HEK293T (cell line): ENCODE measurements at regions not wholly inside any gene's neighbourhood (a gene's known extent, or its start where the extent isn't known, plus 50 kb on each side); places are given as distances from the start of the nearest gene placed in this dataset.

Experiments
- CTCF ChIA-PET: fragments of 350-600 bp; formaldehyde crosslinking; extraction: SDS; loops from one replicate; lab custom pipeline; 2021; ENCODE audit warnings: antibody characterized with exemption, inconsistent platforms; lab: Yijun Ruan, JAX
- POLR2A ChIA-PET: fragments of 350-600 bp; formaldehyde crosslinking; extraction: SDS; loops from one replicate; lab custom pipeline; 2020; ENCODE audit warnings: antibody characterized with exemption, inconsistent platforms; lab: Yijun Ruan, JAX
- DNase-seq: peaks from one replicate; pipeline ENCODE4 v3.0.0; 2012; ENCODE audit warnings: mixed read lengths; ENCODE audit errors: extremely low spot score
- ARNT ChIP-seq: fragments of 450-650 bp; IDR thresholded peaks from 2 replicates; pipeline ENCODE4 v1.6.1; 2017; ENCODE audit warnings: mild to moderate bottlenecking
- BHLHE40 ChIP-seq: fragments of 450-650 bp; IDR thresholded peaks from 2 replicates; pipeline ENCODE4 v1.6.1; 2016; ENCODE audit warnings: mild to moderate bottlenecking, moderate library complexity, borderline replicate concordance
- CTBP1 ChIP-seq: fragments of 450-650 bp; IDR thresholded peaks from 2 replicates; pipeline ENCODE4 v1.6.1; 2016; ENCODE audit warnings: borderline replicate concordance
- ELF4 ChIP-seq: fragments of 450-650 bp; IDR thresholded peaks from 2 replicates; pipeline ENCODE4 v1.6.1; 2017; ENCODE audit warnings: antibody characterized with exemption
- FOXA1 ChIP-seq: fragments of 450-650 bp; IDR thresholded peaks from 2 replicates; pipeline ENCODE4 v1.6.1; 2016; ENCODE audit warnings: mild to moderate bottlenecking
- FOXK2 ChIP-seq: fragments of 450-650 bp; IDR thresholded peaks from 2 replicates; pipeline ENCODE4 v1.6.1; 2016; ENCODE audit warnings: mild to moderate bottlenecking
- FOXM1 ChIP-seq: fragments of 450-650 bp; IDR thresholded peaks from 2 replicates; pipeline ENCODE4 v1.6.1; 2017; ENCODE audit warnings: mild to moderate bottlenecking, borderline replicate concordance
- HDGF ChIP-seq: fragments of 450-650 bp; IDR thresholded peaks from 2 replicates; pipeline ENCODE4 v1.6.1; 2017; ENCODE audit warnings: antibody characterized with exemption, borderline replicate concordance
- L3MBTL2 ChIP-seq: fragments of 450-650 bp; conservative IDR thresholded peaks from 2 replicates; pipeline ENCODE4 v1.6.1; 2016; ENCODE audit warnings: mild to moderate bottlenecking
- LEF1 ChIP-seq: fragments of 450-650 bp; IDR thresholded peaks from 2 replicates; pipeline ENCODE4 v1.6.1; 2017; ENCODE audit warnings: mild to moderate bottlenecking, borderline replicate concordance
- NFRKB ChIP-seq: fragments of 450-650 bp; IDR thresholded peaks from 2 replicates; pipeline ENCODE4 v1.6.1; 2016; ENCODE audit warnings: mild to moderate bottlenecking, moderate library complexity
- SP1 ChIP-seq: fragments of 450-650 bp; IDR thresholded peaks from 2 replicates; pipeline ENCODE4 v1.6.1; 2017
- SUZ12 ChIP-seq: fragments of 450-650 bp; IDR thresholded peaks from 2 replicates; pipeline ENCODE4 v1.6.1; 2016; ENCODE audit warnings: mild to moderate bottlenecking
- TARDBP ChIP-seq: fragments of 450-650 bp; IDR thresholded peaks from 2 replicates; pipeline ENCODE4 v1.6.1; 2016
- ZNF384 ChIP-seq: fragments of 450-650 bp; IDR thresholded peaks from 2 replicates; pipeline ENCODE4 v1.6.1; 2016
- TF ChIP-seq, protein P1 (sequence below): fragments of 450-650 bp; IDR thresholded peaks from 2 replicates; pipeline ENCODE4 v1.6.1; 2016

- DNase-seq, result no peak
- TF ChIP-seq SUZ12 (no peak), SP1 (no peak), CTBP1 (no peak), FOXA1 (no peak), HDGF (no peak)
- CTCF ChIA-PET, result no interaction called here
- POLR2A ChIA-PET, result no interaction called here
Measured at GRCh38 chrX:6885396-6885795, 262.1 kb upstream of the STS start.

DNA sequence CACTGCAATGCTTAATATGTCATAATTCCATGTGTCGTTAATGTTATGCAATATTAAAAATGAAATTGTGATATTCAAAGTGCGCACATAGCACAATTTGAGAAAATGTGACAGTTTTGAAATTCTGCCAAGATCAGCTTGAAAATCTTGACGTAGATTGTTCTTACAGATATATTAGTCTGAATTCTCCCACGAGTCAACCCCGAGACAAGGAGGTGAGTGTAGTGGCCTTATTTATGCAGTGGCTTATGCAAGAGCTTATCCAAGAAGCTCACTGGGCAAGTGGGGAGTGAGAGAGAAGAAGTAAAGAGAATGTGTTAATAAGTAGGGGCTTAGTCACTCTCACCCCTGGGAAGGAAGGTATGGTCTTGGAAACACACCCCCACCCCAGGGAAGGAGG is 286.1 kb upstream of the STS start:
- CTCF ChIA-PET, result no interaction called here
- no peak for DNase-seq
- POLR2A ChIA-PET, result no interaction called here
- TF ChIP-seq FOXM1 (no peak), SUZ12 (no peak), FOXK2 (no peak), BHLHE40 (no peak), TARDBP (no peak), ELF4 (no peak), FOXA1 (no peak), ARNT (no peak), HDGF (no peak), SP1 (no peak), L3MBTL2 (no peak)
- TF ChIP-seq, protein P1, sequence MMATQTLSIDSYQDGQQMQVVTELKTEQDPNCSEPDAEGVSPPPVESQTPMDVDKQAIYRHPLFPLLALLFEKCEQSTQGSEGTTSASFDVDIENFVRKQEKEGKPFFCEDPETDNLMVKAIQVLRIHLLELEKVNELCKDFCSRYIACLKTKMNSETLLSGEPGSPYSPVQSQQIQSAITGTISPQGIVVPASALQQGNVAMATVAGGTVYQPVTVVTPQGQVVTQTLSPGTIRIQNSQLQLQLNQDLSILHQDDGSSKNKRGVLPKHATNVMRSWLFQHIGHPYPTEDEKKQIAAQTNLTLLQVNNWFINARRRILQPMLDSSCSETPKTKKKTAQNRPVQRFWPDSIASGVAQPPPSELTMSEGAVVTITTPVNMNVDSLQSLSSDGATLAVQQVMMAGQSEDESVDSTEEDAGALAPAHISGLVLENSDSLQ, result no peak

DNA sequence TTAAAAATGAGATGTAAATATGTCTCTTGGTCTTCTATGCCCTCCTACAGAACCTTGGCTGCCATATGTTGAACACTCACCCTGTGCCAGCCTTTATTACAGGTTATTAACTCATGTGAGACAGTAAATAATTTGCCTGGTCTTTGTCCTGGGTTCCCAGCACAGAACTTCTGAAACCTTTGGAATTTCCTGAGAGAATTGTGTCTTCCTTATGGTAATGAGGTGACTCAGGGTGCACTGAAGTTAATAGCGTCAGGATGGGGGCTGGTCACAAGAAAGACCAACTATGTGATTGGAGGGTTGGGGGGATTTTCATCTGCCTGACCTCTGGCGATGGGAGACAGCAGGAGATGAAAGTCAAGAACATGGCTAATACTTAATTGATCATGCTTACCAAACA is 289.8 kb upstream of the STS start:
- CTCF ChIA-PET, result no interaction called here
- POLR2A ChIA-PET, result no interaction called here
- no peak for TF ChIP-seq CTBP1
- no peak for TF ChIP-seq ZNF384
- no peak for TF ChIP-seq FOXA1
- TF ChIP-seq HDGF, result no peak
- TF ChIP-seq LEF1, result no peak
- no peak for TF ChIP-seq BHLHE40
- no peak for TF ChIP-seq ARNT
- no peak for TF ChIP-seq SUZ12
- TF ChIP-seq FOXK2, result no peak
- TF ChIP-seq TARDBP, result no peak
- TF ChIP-seq L3MBTL2, result no peak
- DNase-seq, result no peak

GRCh38 chrX:6856471-6856870 is 291.0 kb upstream of the STS start:
- no peak for TF ChIP-seq L3MBTL2
- no peak for TF ChIP-seq TARDBP
- no peak for TF ChIP-seq NFRKB
- DNase-seq, result no peak
- ChIA-PET CTCF (no interaction called here), POLR2A (no interaction called here)

- CTCF ChIA-PET, result interaction anchor here (0.6 kb wide), 1 partner anchor 10 kb away, joined by 4 read pairs; no protein-coding TSS in a partner anchor
- POLR2A ChIA-PET, result no interaction called here
- no peak for DNase-seq
- TF ChIP-seq ELF4 (no peak), HDGF (no peak)
Measured at GRCh38 chrX:6852869-6853268, 294.6 kb upstream of the STS start.

DNA sequence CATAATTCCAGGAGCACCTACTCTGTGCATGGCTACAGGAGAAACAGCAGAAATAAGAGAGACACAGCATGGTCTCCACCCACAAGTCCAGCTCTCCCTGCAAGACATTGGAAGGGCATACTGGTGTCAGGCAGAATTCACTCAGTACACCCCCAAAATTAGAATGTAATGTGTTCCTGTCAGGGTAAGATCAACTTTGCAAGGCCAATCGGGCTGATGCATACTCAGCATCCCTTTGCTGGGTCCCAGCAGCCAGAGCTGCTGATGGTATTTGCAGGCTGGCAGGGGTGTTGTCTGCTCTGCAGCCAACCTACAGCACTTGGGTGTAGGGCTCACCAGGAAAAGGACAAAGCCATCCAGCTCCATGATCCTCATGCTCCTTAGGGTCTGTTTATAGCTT is 295.4 kb upstream of the STS start:
- ChIA-PET CTCF (no interaction called here), POLR2A (no interaction called here)
- no peak for DNase-seq
- TF ChIP-seq SUZ12 (no peak), TARDBP (no peak), LEF1 (no peak), CTBP1 (no peak), FOXM1 (no peak), BHLHE40 (no peak), ELF4 (no peak), ARNT (no peak), FOXK2 (no peak), SP1 (no peak), NFRKB (no peak), FOXA1 (no peak), HDGF (no peak), ZNF384 (no peak), L3MBTL2 (no peak)
- TF ChIP-seq, protein P1, result no peak

DNA sequence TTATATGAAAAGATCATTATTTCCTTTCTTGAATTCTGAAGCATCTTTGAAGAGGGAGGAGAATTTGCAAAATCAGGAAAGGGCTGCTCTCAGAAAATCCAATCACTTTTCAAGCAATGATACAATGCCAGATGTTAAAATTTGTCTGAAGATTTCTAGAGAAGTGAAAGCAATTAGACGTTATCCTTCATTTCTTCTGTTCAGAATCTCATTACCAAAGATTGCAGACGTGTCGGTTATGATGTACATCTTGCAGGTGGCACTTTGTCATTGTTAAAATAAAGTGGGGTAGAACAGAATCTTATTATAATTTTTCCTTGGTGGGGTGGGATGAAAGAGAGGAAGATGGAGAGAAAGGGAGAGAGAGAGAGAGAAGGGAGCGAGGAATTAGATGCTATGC is 296.4 kb upstream of the STS start:
- no peak for DNase-seq
- POLR2A ChIA-PET, result no interaction called here
- CTCF ChIA-PET, result no interaction called here
- TF ChIP-seq SUZ12, result no peak
- no peak for TF ChIP-seq LEF1
- no peak for TF ChIP-seq HDGF
- no peak for TF ChIP-seq BHLHE40
- TF ChIP-seq L3MBTL2, result no peak
- no peak for TF ChIP-seq FOXK2
- no peak for TF ChIP-seq ARNT
- no peak for TF ChIP-seq CTBP1
- TF ChIP-seq ELF4, result no peak
- TF ChIP-seq, protein P1, result no peak
- no peak for TF ChIP-seq SP1
- TF ChIP-seq FOXA1, result no peak
- TF ChIP-seq ZNF384, result no peak
- TF ChIP-seq NFRKB, result no peak
